HL-60 (cell line): ENCODE measurements at regions not wholly inside any gene's neighbourhood (a gene's known extent, or its start where the extent isn't known, plus 50 kb on each side); places are given as distances from the start of the nearest gene placed in this dataset.

Experiments
- DNase-seq, 2 experiments: peaks; one replicate each; pipeline ENCODE4 v3.0.0-alpha.2; 2010 to 2020; ENCODE audit warnings: low read depth in 1 of 2, low spot score in 1 of 2
- H3K27ac ChIP-seq: fragments of 250-450 bp; sonication (Bioruptor Pico); replicated peaks from 2 replicates; pipeline ENCODE4 v1.5.1; 2020; ENCODE audit warnings: mild to moderate bottlenecking, moderate library complexity
- H3K27me3 ChIP-seq: fragments of 250-450 bp; sonication (Bioruptor Pico); 2 replicates; pipeline ENCODE4 v1.5.1; 2021; ENCODE audit warnings: mild to moderate bottlenecking, moderate library complexity; ENCODE audit not compliant: insufficient read depth, poor library complexity, severe bottlenecking
- H3K4me3 ChIP-seq: replicated peaks from 2 replicates; pipeline ENCODE4 v1.5.1; 2011; ENCODE audit warnings: mild to moderate bottlenecking, control low read depth, low read length; ENCODE audit not compliant: insufficient read depth
- GABPA ChIP-seq: IDR thresholded peaks from 2 replicates; pipeline ENCODE4 v1.6.1; 2012; ENCODE audit warnings: low read depth
- POLR2AphosphoS5 ChIP-seq: IDR thresholded peaks from 2 replicates; pipeline ENCODE4 v1.6.1; 2012; ENCODE audit warnings: low read depth
- SPI1 ChIP-seq: IDR thresholded peaks from 2 replicates; pipeline ENCODE4 v1.6.1; 2012; ENCODE audit warnings: low read depth, mild to moderate bottlenecking, borderline replicate concordance
- TF ChIP-seq, protein P1 (sequence below): IDR thresholded peaks from one replicate; pipeline ENCODE4 v1.5.1; 2011; ENCODE audit warnings: low read length, control low read depth, inconsistent platforms; ENCODE audit not compliant: insufficient read depth
- TF ChIP-seq, protein P2 (sequence below): IDR thresholded peaks from 2 replicates; pipeline ENCODE4 v1.6.1; 2012; ENCODE audit warnings: low read depth; ENCODE audit not compliant: insufficient replicate concordance

DNA sequence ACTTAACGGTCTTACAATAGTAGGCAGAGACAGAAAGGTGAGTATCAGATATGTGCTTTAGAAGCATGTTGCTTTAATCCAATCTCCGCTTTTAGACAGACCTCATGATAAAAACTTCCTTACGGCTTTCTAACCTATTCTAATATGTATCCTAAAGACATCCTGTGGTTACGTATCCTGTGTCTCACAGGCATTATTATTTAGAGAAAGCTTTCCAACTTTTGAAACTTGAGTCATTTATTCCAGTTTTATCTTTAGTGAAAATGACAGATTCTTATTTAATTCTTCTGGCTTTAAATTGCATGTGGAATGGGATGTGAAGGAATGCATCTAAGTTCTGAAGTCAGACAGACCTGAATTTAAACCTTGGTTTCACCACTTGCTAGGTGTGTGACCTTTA is 118.9 kb downstream of the OTUD1 start:
- Histone ChIP-seq H3K27me3 (no peaks in the 10 kb centered on the region), H3K4me3 (no peak overlapping the region), H3K27ac (no peak overlapping the region)
- no peak for DNase-seq
- TF ChIP-seq SPI1 (no peak), POLR2AphosphoS5 (no peak)
- TF ChIP-seq, protein P1, sequence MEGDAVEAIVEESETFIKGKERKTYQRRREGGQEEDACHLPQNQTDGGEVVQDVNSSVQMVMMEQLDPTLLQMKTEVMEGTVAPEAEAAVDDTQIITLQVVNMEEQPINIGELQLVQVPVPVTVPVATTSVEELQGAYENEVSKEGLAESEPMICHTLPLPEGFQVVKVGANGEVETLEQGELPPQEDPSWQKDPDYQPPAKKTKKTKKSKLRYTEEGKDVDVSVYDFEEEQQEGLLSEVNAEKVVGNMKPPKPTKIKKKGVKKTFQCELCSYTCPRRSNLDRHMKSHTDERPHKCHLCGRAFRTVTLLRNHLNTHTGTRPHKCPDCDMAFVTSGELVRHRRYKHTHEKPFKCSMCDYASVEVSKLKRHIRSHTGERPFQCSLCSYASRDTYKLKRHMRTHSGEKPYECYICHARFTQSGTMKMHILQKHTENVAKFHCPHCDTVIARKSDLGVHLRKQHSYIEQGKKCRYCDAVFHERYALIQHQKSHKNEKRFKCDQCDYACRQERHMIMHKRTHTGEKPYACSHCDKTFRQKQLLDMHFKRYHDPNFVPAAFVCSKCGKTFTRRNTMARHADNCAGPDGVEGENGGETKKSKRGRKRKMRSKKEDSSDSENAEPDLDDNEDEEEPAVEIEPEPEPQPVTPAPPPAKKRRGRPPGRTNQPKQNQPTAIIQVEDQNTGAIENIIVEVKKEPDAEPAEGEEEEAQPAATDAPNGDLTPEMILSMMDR, result no peak

DNA sequence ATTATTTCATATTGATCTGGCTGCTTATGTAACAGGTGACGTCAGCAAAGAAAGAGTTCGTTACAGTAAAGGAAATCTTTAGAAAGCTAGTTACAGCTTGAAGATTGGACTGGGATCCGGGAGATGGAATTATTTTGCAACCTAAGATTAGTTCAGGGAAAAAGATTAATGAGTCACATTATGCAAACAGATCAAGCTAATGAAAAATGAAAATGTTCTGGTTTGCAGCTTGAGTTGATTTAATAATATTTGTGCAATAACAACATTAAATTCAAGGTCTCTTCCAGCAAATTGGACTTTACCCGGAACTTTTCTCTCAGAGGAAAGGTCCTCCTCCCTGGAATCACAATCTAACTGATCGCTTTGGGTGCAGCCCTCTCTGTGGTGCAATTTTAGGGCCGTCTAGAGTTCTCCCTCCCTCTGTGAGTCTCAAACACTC is 119.5 kb downstream of the OTUD1 start:
- TF ChIP-seq GABPA (no peak), POLR2AphosphoS5 (no peak), SPI1 (no peak)
- TF ChIP-seq, protein P2, sequence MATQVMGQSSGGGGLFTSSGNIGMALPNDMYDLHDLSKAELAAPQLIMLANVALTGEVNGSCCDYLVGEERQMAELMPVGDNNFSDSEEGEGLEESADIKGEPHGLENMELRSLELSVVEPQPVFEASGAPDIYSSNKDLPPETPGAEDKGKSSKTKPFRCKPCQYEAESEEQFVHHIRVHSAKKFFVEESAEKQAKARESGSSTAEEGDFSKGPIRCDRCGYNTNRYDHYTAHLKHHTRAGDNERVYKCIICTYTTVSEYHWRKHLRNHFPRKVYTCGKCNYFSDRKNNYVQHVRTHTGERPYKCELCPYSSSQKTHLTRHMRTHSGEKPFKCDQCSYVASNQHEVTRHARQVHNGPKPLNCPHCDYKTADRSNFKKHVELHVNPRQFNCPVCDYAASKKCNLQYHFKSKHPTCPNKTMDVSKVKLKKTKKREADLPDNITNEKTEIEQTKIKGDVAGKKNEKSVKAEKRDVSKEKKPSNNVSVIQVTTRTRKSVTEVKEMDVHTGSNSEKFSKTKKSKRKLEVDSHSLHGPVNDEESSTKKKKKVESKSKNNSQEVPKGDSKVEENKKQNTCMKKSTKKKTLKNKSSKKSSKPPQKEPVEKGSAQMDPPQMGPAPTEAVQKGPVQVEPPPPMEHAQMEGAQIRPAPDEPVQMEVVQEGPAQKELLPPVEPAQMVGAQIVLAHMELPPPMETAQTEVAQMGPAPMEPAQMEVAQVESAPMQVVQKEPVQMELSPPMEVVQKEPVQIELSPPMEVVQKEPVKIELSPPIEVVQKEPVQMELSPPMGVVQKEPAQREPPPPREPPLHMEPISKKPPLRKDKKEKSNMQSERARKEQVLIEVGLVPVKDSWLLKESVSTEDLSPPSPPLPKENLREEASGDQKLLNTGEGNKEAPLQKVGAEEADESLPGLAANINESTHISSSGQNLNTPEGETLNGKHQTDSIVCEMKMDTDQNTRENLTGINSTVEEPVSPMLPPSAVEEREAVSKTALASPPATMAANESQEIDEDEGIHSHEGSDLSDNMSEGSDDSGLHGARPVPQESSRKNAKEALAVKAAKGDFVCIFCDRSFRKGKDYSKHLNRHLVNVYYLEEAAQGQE, result no peak
- TF ChIP-seq, protein P1, result no peak
- Histone ChIP-seq H3K27ac (no peak overlapping the region), H3K4me3 (no peak overlapping the region), H3K27me3 (no peaks in the 10 kb centered on the region)
- DNase-seq, result no peak

DNA sequence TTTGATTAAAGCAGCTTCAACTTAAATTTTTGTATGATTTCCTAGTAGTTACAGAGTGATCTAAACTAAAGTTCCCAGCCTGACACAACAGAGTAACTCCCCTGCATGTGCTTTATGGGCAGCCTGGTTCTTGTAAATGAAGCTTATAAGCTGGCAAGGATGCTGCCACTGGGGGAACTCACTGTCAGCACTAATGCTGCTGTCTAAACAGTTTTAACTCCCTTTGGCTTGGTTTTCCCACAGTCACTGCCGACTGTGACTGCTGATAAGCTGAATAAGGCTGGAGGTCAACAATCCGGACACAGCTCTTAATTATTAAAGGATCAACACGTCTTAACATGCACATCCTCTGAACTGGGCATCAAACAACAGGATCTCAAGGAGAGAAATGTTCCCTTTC is 130.1 kb downstream of the OTUD1 start:
- Histone ChIP-seq H3K27ac (no peak overlapping the region), H3K27me3 (no peaks in the 10 kb centered on the region), H3K4me3 (no peak overlapping the region)
- DNase-seq, result no peak
- TF ChIP-seq GABPA, result no peak
- TF ChIP-seq, protein P2, result no peak
- TF ChIP-seq, protein P1, result no peak
- TF ChIP-seq SPI1, result no peak
- no peak for TF ChIP-seq POLR2AphosphoS5

DNA sequence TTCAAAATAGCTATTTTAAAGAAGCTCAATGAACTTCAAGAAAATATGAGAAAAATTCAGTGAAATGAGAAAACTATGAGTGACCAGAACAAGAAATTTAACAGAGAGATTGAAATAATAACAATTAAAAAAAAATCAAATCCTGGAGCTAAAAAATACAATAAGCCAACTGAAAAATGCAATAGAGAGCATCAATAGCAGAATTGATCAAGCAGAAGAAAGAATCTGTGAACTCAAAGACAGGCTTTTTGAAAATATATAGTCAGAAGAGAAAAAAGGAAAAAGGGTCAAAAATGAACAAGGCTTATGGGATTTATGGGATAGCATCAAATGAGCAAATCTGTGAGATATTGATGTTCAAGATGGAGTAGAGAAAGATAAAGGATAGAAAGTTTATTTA is 133.0 kb downstream of the OTUD1 start:
- H3K27ac ChIP-seq, result no peak overlapping the region
- H3K27me3 ChIP-seq, result no peaks in the 10 kb centered on the region
- DNase-seq, result no peak
- TF ChIP-seq SPI1 (no peak), GABPA (no peak), POLR2AphosphoS5 (no peak)
- TF ChIP-seq, protein P1, result no peak
- TF ChIP-seq, protein P2, result no peak
- no peak overlapping the region for H3K4me3 ChIP-seq
